DMS153 (cell line): ENCODE measurements at regions not wholly inside any gene's neighbourhood (a gene's known extent, or its start where the extent isn't known, plus 50 kb on each side); places are given as distances from the start of the nearest gene placed in this dataset.

ENCODE experiments used
- DNase-seq: peaks from one replicate; lab custom pipeline; 2025; lab: John Stamatoyannopoulos, UW

GRCh38 chr21:25139414-25139813 is 467.9 kb downstream of the MRPL39 start:
- no peak for DNase-seq

- no peak for DNase-seq
Observed at GRCh38 chr21:25133939-25134338, 473.3 kb downstream of the MRPL39 start.

- DNase-seq, result no peak
Observed at GRCh38 chr21:25127811-25128210, 479.5 kb downstream of the MRPL39 start.

GRCh38 chr21:25127007-25127406 is 480.3 kb downstream of the MRPL39 start:
- no peak for DNase-seq

GRCh38 chr21:25126564-25126963 is 480.7 kb downstream of the MRPL39 start:
- no peak for DNase-seq

GRCh38 chr21:25118648-25119047 is 488.6 kb downstream of the MRPL39 start:
- DNase-seq, result no peak

- DNase-seq, result no peak
Observed at GRCh38 chr21:25115021-25115420, 492.3 kb downstream of the MRPL39 start.

- no peak for DNase-seq
Observed at GRCh38 chr21:25107708-25108107, 499.6 kb downstream of the MRPL39 start.

- DNase-seq, result no peak
Observed at GRCh38 chr21:25103500-25104207, 503.6 kb downstream of the MRPL39 start.

- no peak for DNase-seq
Observed at GRCh38 chr21:25097648-25098047, 509.6 kb downstream of the MRPL39 start.

- DNase-seq, result no peak
Observed at GRCh38 chr21:25094695-25095094, 512.6 kb downstream of the MRPL39 start.

GRCh38 chr21:25092441-25093011 is 514.8 kb downstream of the MRPL39 start:
- no peak for DNase-seq

- DNase-seq, result no peak
Observed at GRCh38 chr21:25081096-25081495, 526.2 kb downstream of the MRPL39 start.

GRCh38 chr21:25080661-25081060 is 526.6 kb downstream of the MRPL39 start:
- DNase-seq, result no peak

GRCh38 chr21:25080141-25080540 is 527.1 kb downstream of the MRPL39 start:
- DNase-seq, result no peak

GRCh38 chr21:25079053-25079452 is 528.2 kb downstream of the MRPL39 start:
- DNase-seq, result no peak

GRCh38 chr21:25062061-25062460 is 545.2 kb downstream of the MRPL39 start:
- DNase-seq, result no peak

- no peak for DNase-seq
Observed at GRCh38 chr21:25054689-25055088, 552.6 kb downstream of the MRPL39 start.

GRCh38 chr21:25039461-25040380 is 567.6 kb downstream of the MRPL39 start:
- DNase-seq, result no peak

- no peak for DNase-seq
Observed at GRCh38 chr21:25036775-25037174, 570.5 kb downstream of the MRPL39 start.

- DNase-seq, result no peak
Observed at GRCh38 chr21:25031750-25032149, 575.5 kb downstream of the MRPL39 start.

- DNase-seq, result no peak
Observed at GRCh38 chr21:25029580-25029979, 577.7 kb downstream of the MRPL39 start.

GRCh38 chr21:25025596-25025995 is 581.7 kb downstream of the MRPL39 start:
- no peak for DNase-seq
